Lower leg skin (tissue), 3 donors: ENCODE measurements at regions not wholly inside any gene's neighbourhood (a gene's known extent, or its start where the extent isn't known, plus 50 kb on each side); places are given as distances from the start of the nearest gene placed in this dataset.

Source experiments
- CTCF ChIP-seq, 3 donors: fragments of 450-650 bp; IDR thresholded peaks; one replicate each; pipeline ENCODE4 v1.5.1; 2016; ENCODE audit warnings: antibody characterized with exemption in 3 of 3, mild to moderate bottlenecking in 3 of 3, moderate library complexity in 2 of 3
- POLR2A ChIP-seq, 2 donors: fragments of 450-650 bp; IDR thresholded peaks; one replicate each; pipeline ENCODE4 v1.6.1; 2016 to 2017; ENCODE audit warnings: antibody characterized with exemption in 2 of 2, mild to moderate bottlenecking in 1 of 2, moderate library complexity in 1 of 2

DNA sequence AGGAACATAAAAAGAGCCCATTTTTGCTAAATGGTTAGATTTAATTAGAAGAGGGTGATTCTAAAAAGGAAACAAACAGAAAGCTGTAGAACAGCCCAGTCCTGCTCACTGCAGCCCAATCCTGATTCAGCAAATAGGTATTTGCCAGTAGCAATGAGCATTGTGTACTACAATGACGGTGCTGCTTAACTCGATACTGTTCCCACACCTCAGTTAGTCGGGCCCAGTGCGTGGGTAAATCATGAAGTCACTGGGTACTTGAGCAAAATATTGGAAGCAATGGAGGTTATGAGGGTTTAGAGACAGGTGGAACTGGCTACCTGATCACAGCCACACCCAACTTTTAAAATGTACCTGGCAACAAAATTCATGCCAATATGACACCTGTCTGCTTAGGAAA lies 101.5 kb upstream of the ADGRL2 start:
- TF ChIP-seq POLR2A (IDR thresholded peaks at IDR 0.05): no peak
- no peak for TF ChIP-seq CTCF (IDR thresholded peaks at IDR 0.05)
